CD14-positive monocyte (primary cell): ENCODE measurements at regions not wholly inside any gene's neighbourhood (a gene's known extent, or its start where the extent isn't known, plus 50 kb on each side); places are given as distances from the start of the nearest gene placed in this dataset.

Source experiments
- DNase-seq, 3 donors: peaks; one replicate each; pipeline ENCODE4 v3.0.0-alpha.2; 2011 to 2022
- H2AFZ ChIP-seq: 2 replicates; pipeline ENCODE4 v1.6.0; 2012; ENCODE audit warnings: mild to moderate bottlenecking, low read depth, low read length, inconsistent platforms; ENCODE audit not compliant: insufficient read depth, poor library complexity, severe bottlenecking
- H3K27ac ChIP-seq, 2 donors: 1 replicate in 1 of 2; 2 replicates in 1 of 2; pipeline ENCODE4 v1.5.1; 2012 to 2013; ENCODE audit warnings: low read length in 2 of 2, control low read depth in 1 of 2, inconsistent platforms in 1 of 2, low read depth in 1 of 2, mild to moderate bottlenecking in 1 of 2
- H3K27me3 ChIP-seq, 2 donors: one replicate each; pipeline versions ENCODE4 v1.6.0 to v1.6.1; 2011 to 2013; ENCODE audit warnings: low read length in 2 of 2; ENCODE audit not compliant: control insufficient read depth in 2 of 2, insufficient read depth in 2 of 2
- H3K36me3 ChIP-seq, 2 donors: replicated peaks in 1 of 2; 1 replicate in 1 of 2; 2 replicates in 1 of 2; pipeline versions ENCODE4 v1.5.1 to v1.6.1; 2012 to 2013; ENCODE audit warnings: low read length in 2 of 2, control low read depth in 1 of 2, inconsistent platforms in 1 of 2, mild to moderate bottlenecking in 1 of 2; ENCODE audit not compliant: insufficient read depth in 2 of 2, control insufficient read depth in 1 of 2
- H3K4me1 ChIP-seq, 2 donors: 1 replicate in 1 of 2; 2 replicates in 1 of 2; pipeline versions ENCODE4 v1.5.1 to v1.6.1; 2012 to 2013; ENCODE audit warnings: low read length in 2 of 2, control low read depth in 1 of 2, inconsistent platforms in 1 of 2, mild to moderate bottlenecking in 1 of 2, moderate library complexity in 1 of 2; ENCODE audit not compliant: insufficient read depth in 2 of 2, control insufficient read depth in 1 of 2
- H3K4me2 ChIP-seq: replicated peaks from 2 replicates; pipeline ENCODE3; 2012; ENCODE audit warnings: low read length, moderate library complexity, mild to moderate bottlenecking; ENCODE audit not compliant: poor library complexity, severe bottlenecking; ENCODE audit errors: extremely low read depth
- H3K4me3 ChIP-seq, 3 experiments: fragments of 200-600 bp in 1 of 3; sonication (generic) in 1 of 3; replicated peaks in 1 of 3; 1 replicate in 2 of 3; 2 replicates in 1 of 3; pipeline ENCODE4 v1.5.1; 2011 to 2013; ENCODE audit warnings: low read length in 3 of 3, mild to moderate bottlenecking in 3 of 3, control low read depth in 2 of 3, low read depth in 2 of 3, inconsistent platforms in 1 of 3, moderate library complexity in 1 of 3
- H3K79me2 ChIP-seq: 2 replicates; pipeline ENCODE4 v1.6.0; 2012; ENCODE audit warnings: mild to moderate bottlenecking, control low read depth, inconsistent platforms, low read length, moderate library complexity; ENCODE audit not compliant: insufficient read depth
- H3K9ac ChIP-seq: 2 replicates; pipeline ENCODE4 v1.6.0; 2017; ENCODE audit warnings: low read length, mild to moderate bottlenecking; ENCODE audit not compliant: insufficient read depth, poor library complexity, severe bottlenecking
- H3K9me3 ChIP-seq, 2 donors: replicated peaks in 1 of 2; 1 replicate in 1 of 2; 2 replicates in 1 of 2; pipeline versions ENCODE4 v1.5.1 to v1.6.1; 2012 to 2013; ENCODE audit warnings: low read length in 2 of 2, control low read depth in 1 of 2; ENCODE audit not compliant: control insufficient read depth in 1 of 2, insufficient read depth in 1 of 2
- H4K20me1 ChIP-seq: 2 replicates; pipeline ENCODE4 v1.6.0; 2012; ENCODE audit warnings: mild to moderate bottlenecking, low read length, control low read depth, moderate library complexity; ENCODE audit not compliant: insufficient read depth
- H3K27ac Mint-ChIP-seq, 7 donors: one replicate each; pipeline ENCODE4 v1.8.0; 2020; ENCODE audit warnings: mild to moderate bottlenecking in 7 of 7, mixed read lengths in 7 of 7, moderate library complexity in 6 of 7, inconsistent platforms in 2 of 7
- H3K27me3 Mint-ChIP-seq, 3 donors: one replicate each; pipeline ENCODE4 v1.8.0; 2021 to 2022; ENCODE audit warnings: low read depth in 3 of 3, mild to moderate bottlenecking in 3 of 3, mixed read lengths in 3 of 3, moderate library complexity in 3 of 3, inconsistent platforms in 1 of 3
- H3K36me3 Mint-ChIP-seq, 2 donors: one replicate each; pipeline ENCODE4 v1.8.0; 2020; ENCODE audit warnings: mixed read lengths in 2 of 2, inconsistent platforms in 1 of 2, mild to moderate bottlenecking in 1 of 2
- H3K4me1 Mint-ChIP-seq: one replicate; pipeline ENCODE4 v1.8.0; 2020; ENCODE audit warnings: mild to moderate bottlenecking, mixed read lengths
- H3K4me3 Mint-ChIP-seq, 2 donors: one replicate each; pipeline ENCODE4 v1.8.0; 2020; ENCODE audit warnings: mild to moderate bottlenecking in 2 of 2, mixed read lengths in 2 of 2, moderate library complexity in 1 of 2
- H3K9me3 Mint-ChIP-seq, 7 donors: one replicate each; pipeline ENCODE4 v1.8.0; 2020 to 2022; ENCODE audit warnings: mixed read lengths in 7 of 7, mild to moderate bottlenecking in 6 of 7, moderate library complexity in 6 of 7, inconsistent platforms in 2 of 7
- WGBS: methylation state at CpG from one replicate; pipeline ENCODE4 v1.1.5; 2013; ENCODE audit warnings: missing lambda C conversion rate; ENCODE audit not compliant: insufficient coverage; 5-methylcytosine and 5-hydroxymethylcytosine counted together
- intact Hi-C, 2 donors: fragments of 100-400 bp; cut with micrococcal nuclease; formaldehyde crosslinking; loops; one replicate each; pipeline versions ENCODE4 v1.15.0 to v1.15.1; 2023
- TF ChIP-seq, protein P1 (sequence below): fragments of 200-600 bp; IDR thresholded peaks from one replicate; pipeline ENCODE4 v1.8.0; 2022; ENCODE audit warnings: antibody characterized with exemption, mild to moderate bottlenecking

DNA sequence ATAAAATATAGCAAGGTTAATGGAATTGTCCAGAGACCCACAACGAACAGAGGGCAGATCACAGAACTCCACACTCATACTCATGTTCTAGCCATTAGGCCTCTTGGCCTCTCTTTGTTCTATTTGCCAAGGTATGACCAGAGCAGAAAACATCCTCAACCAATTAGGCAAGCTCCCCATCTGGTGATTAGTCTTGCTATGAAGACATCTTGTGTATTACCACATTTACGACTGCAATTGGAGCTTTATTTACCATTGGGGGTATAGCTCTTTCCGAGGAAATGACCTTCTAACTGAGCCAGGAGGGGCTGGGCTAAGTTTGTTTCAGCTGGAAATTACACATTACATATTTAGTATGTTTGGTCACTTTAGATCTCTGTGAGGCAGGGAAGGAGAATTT, 593.9 kb downstream of the CD109 start:
- no peak for DNase-seq
- Histone ChIP-seq H3K9ac (no peak overlapping the region), H3K27ac (no peak overlapping the region), H3K4me1 (no peaks in the 10 kb centered on the region), H2AFZ (no peak overlapping the region), H3K9me3 (no peaks in the 10 kb centered on the region), H3K27me3 (no peaks in the 10 kb centered on the region), H4K20me1 (no peaks in the 10 kb centered on the region), H3K79me2 (no peaks in the 10 kb centered on the region), H3K4me2 (no peak overlapping the region), H3K4me3 (no peak overlapping the region), H3K36me3 (no peaks in the 10 kb centered on the region)
- Mint-ChIP-seq H3K4me1 (no peaks in the 10 kb centered on the region), H3K9me3 (peaks cover 0 to 3% (median 0%) of the 10 kb centered on the region in 7 donors), H3K27ac (no peak overlapping the region), H3K36me3 (no peaks in the 10 kb centered on the region), H3K27me3 (peaks cover 0 to 2% (median 0%) of the 10 kb centered on the region in 3 donors), H3K4me3 (no peak overlapping the region)
- intact Hi-C loops = no loop called here
- no CpG with 5 or more reads among the region's 3 CpGs for WGBS
- TF ChIP-seq, protein P1, sequence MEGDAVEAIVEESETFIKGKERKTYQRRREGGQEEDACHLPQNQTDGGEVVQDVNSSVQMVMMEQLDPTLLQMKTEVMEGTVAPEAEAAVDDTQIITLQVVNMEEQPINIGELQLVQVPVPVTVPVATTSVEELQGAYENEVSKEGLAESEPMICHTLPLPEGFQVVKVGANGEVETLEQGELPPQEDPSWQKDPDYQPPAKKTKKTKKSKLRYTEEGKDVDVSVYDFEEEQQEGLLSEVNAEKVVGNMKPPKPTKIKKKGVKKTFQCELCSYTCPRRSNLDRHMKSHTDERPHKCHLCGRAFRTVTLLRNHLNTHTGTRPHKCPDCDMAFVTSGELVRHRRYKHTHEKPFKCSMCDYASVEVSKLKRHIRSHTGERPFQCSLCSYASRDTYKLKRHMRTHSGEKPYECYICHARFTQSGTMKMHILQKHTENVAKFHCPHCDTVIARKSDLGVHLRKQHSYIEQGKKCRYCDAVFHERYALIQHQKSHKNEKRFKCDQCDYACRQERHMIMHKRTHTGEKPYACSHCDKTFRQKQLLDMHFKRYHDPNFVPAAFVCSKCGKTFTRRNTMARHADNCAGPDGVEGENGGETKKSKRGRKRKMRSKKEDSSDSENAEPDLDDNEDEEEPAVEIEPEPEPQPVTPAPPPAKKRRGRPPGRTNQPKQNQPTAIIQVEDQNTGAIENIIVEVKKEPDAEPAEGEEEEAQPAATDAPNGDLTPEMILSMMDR = no peak

DNA sequence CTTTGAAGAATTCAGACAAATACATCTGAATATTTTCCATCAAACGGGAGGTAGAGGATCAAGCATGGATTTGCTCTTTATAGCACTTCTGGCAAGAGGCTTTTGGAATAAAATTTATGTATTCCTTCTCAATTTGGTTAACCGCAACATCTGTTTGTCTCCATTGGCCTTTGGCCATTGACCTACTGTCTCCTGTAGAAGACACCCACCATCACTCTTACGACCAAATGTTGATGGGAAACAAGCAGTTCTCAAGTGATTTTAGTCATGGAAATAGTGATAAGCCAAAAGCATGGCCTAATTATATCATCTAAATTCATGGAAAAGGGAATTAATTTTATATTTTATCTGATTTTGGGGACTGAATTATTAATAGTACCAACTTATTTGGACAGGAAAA, 591.9 kb downstream of the CD109 start:
- no peaks in the 10 kb centered on the region for H4K20me1 ChIP-seq
- no peak overlapping the region for H3K4me3 Mint-ChIP-seq
- peaks cover 0 to 4% (median 0%) of the 10 kb centered on the region in 7 donors for H3K9me3 Mint-ChIP-seq
- no peaks in the 10 kb centered on the region for H3K9me3 ChIP-seq
- DNase-seq = no peak
- H3K27me3 ChIP-seq = no peaks in the 10 kb centered on the region
- no peaks in the 10 kb centered on the region for H3K4me1 Mint-ChIP-seq
- H3K4me1 ChIP-seq = no peaks in the 10 kb centered on the region
- WGBS = no CpG with 5 or more reads among the region's 3 CpGs
- no peaks in the 10 kb centered on the region for H3K36me3 Mint-ChIP-seq
- TF ChIP-seq, protein P1 = no peak
- no peak overlapping the region for H3K27ac Mint-ChIP-seq
- intact Hi-C loops = no loop called here
- no peak overlapping the region for H3K4me2 ChIP-seq
- no peak overlapping the region for H2AFZ ChIP-seq
- H3K9ac ChIP-seq = no peak overlapping the region
- H3K27me3 Mint-ChIP-seq = no peaks in the 10 kb centered on the region
- no peak overlapping the region for H3K27ac ChIP-seq
- H3K79me2 ChIP-seq = no peaks in the 10 kb centered on the region
- H3K36me3 ChIP-seq = no peaks in the 10 kb centered on the region
- no peak overlapping the region for H3K4me3 ChIP-seq
